HG02970 (cell line): ENCODE measurements at regions not wholly inside any gene's neighbourhood (a gene's known extent, or its start where the extent isn't known, plus 50 kb on each side); places are given as distances from the start of the nearest gene placed in this dataset.

Experiments
- ATAC-seq: cut with Tn5 transposase; IDR thresholded peaks from one replicate; pipeline ENCODE4 v1.9.1; 2021; ENCODE audit warnings: mild to moderate bottlenecking, moderate library complexity, moderate number of reproducible peaks; ENCODE audit not compliant: unreplicated experiment, low FRiP score

DNA sequence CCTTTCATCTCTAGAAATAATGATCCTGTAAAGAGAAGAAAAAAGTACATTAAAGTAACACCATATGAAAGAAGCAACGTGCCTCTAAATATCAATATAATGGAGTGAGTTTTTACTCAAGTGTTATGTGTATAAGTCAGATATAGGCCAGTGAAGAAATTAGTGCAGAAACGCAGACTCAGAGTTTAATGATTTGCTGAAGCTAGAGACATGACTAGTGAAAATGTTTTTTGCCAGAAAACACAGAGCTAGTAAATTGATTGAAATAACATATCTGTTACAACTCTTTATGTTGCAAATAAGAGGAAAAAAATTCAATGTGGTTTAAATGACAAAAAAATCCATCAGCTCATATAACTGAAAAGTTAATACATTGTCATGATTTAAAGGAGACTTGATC lies 217.2 kb upstream of the NXPH2 start:
- ATAC-seq: no peak

DNA sequence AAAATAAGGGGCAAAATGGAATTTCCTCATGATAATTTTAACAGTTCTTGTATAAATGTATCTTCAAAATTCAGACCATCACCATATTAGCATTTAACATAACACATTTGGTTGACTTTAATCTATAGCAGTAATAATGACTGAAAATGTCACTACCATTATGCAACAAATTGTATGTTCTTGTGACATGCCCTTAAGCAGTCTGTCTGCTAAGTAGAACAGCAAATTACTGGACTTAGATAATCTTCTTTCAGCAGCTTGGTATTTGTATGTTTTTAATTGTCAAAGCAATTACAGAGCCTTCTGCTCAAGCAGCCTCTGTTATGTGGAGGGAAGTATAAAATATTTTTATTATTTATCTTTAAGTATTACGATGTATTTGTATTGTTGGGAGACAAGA lies 214.3 kb upstream of the NXPH2 start:
- ATAC-seq: no peak

GRCh38 chr2:138985881-138986280 lies 205.7 kb upstream of the NXPH2 start:
- ATAC-seq: no peak

GRCh38 chr2:138979131-138979785 lies 199.1 kb upstream of the NXPH2 start:
- ATAC-seq: no peak

DNA sequence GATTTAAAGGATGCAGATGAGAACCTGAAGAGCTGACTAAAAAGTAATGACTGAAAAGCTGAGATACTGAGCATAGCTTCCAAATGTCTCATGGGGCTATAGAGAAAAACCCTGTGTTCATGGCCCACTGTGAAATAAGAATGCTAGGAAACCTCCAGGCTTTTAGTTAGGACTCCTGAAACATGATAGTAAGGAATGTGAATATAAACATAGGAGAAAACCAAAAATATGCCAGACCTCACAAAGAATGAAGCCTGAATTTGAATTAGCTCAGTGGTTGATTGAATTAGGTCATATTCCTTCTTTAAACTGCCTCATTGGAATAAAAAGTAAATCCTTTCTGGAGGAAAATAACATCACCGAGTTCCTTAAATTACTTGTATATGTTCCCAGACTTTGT lies 194.5 kb upstream of the NXPH2 start:
- no peak for ATAC-seq

DNA sequence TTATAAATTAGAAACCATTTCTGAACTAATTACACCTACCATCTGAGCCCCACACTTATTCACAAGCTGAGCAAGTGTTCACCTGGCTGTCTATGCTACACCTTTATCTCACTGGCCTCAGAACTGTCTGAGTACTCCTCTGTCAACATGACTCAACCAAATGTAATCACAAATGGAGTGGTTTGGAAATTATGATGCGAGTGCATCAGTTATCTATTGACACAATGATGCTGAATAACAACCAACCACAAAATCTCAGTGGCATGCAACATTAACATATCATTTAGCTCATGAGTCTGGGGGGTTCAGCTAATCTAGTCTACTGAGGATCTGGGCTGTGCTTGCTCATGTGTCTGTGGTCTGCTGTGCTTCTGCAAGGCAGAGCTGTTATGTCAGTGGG lies 184.2 kb upstream of the NXPH2 start:
- no peak for ATAC-seq

GRCh38 chr2:138962686-138963085 lies 182.5 kb upstream of the NXPH2 start:
- ATAC-seq: no peak

GRCh38 chr2:138960191-138960590 lies 180.0 kb upstream of the NXPH2 start:
- ATAC-seq: no peak

DNA sequence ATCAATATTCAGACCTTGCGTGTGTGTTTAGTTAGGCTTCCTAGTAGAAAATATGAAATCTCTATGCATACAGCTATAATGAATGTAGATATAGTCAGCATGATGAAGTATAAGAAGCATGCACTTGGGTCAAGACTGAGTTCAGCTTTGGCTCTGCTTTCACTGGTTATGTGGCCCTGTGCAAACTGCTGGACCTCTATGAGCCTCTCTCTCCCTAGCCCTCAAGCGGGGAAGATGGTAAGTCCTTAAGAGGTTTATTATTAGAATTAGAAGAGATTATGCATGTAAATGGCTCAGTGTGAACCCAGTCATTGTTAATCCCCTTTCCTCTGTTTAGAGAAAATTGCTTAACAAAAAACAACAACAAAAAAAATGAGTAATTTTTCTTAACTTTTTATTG lies 178.8 kb upstream of the NXPH2 start:
- no peak for ATAC-seq

- no peak for ATAC-seq
These were observed 175.9 kb upstream of the NXPH2 start for GRCh38 chr2:138956116-138956515.

DNA sequence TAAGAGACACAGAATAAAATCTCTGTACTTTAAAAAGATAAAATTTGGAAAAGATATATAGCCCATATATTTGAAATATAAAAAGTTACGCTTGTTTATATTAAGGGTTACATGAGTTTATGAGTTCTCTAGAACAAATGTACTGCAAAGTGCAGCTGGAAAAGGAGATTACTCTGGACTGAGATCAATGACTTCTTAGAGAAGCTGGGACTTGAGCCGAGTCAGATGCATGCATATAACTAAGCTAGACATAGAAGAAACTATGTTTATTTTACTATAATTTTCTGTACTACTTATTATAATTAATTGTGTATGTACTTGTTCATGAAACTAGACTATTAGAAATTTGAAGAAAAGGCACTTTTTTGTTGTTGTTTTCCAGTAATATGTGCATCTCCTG lies 170.3 kb upstream of the NXPH2 start:
- no peak for ATAC-seq

DNA sequence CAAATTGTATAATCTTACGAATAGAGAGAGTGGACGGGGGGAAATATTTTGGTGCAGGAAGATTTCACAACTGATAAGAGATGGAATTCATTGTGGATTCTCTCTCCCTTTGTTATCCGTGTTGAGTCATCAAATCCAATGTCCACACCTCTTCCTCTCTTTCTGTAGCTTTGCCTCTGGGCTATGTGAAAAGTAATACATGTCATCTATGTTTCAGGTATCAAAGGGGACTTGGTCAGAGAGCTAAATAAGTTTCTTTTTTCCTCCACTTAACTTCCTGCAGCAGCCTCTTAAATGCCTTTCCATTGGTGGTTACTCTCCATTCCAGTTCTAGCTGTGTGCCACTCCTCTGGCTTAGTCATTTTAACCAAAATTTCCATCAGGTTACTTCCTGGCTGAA lies 169.3 kb upstream of the NXPH2 start:
- no peak for ATAC-seq

GRCh38 chr2:138948070-138948539 lies 167.9 kb upstream of the NXPH2 start:
- no peak for ATAC-seq

DNA sequence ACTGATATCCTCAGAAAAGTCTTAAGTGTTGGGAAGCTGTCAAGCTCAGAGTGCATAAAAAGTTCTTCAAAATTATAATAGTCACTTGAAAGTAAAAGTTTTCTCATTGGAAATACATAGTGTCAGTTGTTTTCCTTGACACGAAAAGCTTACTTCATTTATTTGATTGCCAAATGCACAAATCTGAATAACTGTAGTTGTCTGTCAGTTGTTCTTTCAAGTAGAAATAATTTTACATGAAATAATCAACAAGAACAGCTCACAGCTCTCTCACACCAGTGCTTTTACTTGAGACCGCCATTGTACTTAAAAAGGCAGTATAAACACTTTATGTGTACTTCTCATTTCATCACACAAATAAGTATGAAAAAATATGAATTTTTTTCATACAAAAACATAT lies 163.3 kb upstream of the NXPH2 start:
- ATAC-seq: no peak

DNA sequence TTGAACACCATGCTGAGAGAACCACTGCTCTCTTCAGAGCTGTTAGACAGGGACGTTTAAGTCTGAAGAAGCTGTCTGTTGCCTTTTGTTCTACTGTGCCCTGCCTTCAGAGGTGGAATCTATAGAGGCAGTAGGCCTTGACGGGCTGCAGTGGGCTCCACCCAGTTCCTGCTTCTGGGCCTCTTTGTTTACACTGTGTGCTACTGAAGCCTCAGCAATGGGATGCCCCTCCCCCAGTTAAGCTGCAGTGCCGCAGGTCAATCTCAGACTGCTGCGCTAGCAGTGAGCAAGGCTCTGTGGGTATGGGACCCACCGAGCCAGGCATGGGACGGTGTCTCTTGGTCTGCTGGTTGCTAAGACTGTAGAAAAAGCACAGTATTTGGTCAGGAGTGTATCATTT lies 162.3 kb upstream of the NXPH2 start:
- ATAC-seq: no peak

GRCh38 chr2:138931284-138932256 lies 151.4 kb upstream of the NXPH2 start:
- no peak for ATAC-seq

DNA sequence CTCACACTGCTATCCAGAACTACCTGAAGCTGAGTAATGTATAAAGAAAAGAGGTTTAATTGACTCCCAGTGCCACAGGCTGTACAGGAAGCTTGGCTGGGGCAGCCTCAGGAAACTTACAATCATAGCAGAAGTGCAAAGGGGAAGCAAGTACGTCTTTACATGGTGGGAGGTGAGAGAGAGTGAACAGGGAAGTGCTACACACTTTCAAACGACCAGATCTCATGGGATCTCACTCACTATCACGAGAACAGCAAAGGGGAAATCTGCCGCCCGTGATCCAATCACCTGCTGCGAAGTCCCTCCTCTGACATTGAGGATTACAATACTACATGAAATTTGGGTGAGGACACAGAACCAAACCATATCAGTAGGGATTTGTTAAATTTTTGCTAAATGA lies 150.4 kb upstream of the NXPH2 start:
- no peak for ATAC-seq

- ATAC-seq: no peak
These were observed 148.3 kb upstream of the NXPH2 start for GRCh38 chr2:138928374-138929021.

DNA sequence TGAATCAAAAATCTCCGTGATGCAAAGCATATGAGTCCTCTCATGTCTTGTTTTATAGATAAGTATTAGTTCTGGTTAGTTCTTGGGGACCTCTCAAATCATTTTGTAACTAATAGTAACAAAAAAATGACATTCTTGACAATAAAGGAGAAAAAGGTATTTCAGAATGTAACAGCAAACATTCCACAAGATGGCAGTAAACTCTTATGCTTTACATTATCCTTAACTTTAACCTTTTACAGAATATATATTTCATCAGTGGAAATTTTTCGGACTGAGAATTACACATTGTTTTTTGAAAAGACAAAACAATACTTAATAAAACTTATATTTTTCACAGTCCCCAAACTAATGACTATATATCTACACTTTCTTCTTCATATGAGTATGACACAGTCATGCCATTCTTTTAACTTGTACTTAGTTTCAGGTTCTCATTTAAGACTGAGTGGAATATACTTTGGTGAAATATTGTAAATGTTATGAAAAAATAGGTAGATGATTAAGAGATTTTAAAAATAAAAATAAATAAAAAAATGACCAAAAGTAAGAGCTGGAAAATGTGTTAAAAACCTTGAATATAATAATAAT lies 142.9 kb upstream of the NXPH2 start:
- ATAC-seq: no peak

GRCh38 chr2:138919120-138919747 lies 139.0 kb upstream of the NXPH2 start:
- ATAC-seq: no peak
